WTC11 (cell line): ENCODE measurements at regions not wholly inside any gene's neighbourhood (a gene's known extent, or its start where the extent isn't known, plus 50 kb on each side); places are given as distances from the start of the nearest gene placed in this dataset.

ENCODE experiments used
- CREB1 ChIP-seq: sonication (generic); formaldehyde crosslinking; IDR thresholded peaks from 2 replicates; pipeline ENCODE4 v1.8.0; 2023; ENCODE audit warnings: mild to moderate bottlenecking, missing genetic modification reagents
- IRF2 ChIP-seq: sonication (generic); formaldehyde crosslinking; IDR thresholded peaks from 2 replicates; pipeline ENCODE4 v1.8.0; 2022; ENCODE audit warnings: low read depth, missing genetic modification reagents, borderline replicate concordance
- NFATC4 ChIP-seq: fragments of 250-450 bp; sonication (Bioruptor Pico); IDR thresholded peaks from 2 replicates; pipeline ENCODE4 v1.9.0; 2021; ENCODE audit warnings: mild to moderate bottlenecking
- NR2C2 ChIP-seq: sonication (generic); formaldehyde crosslinking; IDR thresholded peaks from 2 replicates; pipeline ENCODE4 v1.8.0; 2022; ENCODE audit warnings: mild to moderate bottlenecking, missing genetic modification reagents
- SMAD3 ChIP-seq: sonication (generic); formaldehyde crosslinking; IDR thresholded peaks from 2 replicates; pipeline ENCODE4 v1.8.0; 2022; ENCODE audit warnings: missing genetic modification reagents, mild to moderate bottlenecking, borderline replicate concordance
- SMAD4 ChIP-seq: sonication (generic); formaldehyde crosslinking; IDR thresholded peaks from 2 replicates; pipeline ENCODE4 v1.8.0; 2022; ENCODE audit warnings: mild to moderate bottlenecking, missing genetic modification reagents
- ZNF121 ChIP-seq: sonication (generic); formaldehyde crosslinking; IDR thresholded peaks from 2 replicates; pipeline ENCODE4 v1.8.0; 2023; ENCODE audit warnings: missing genetic modification reagents
- ZNF396 ChIP-seq: fragments of 250-450 bp; sonication (Bioruptor Pico); IDR thresholded peaks from 2 replicates; pipeline ENCODE4 v1.8.0; 2021; ENCODE audit warnings: mild to moderate bottlenecking, moderate library complexity, borderline replicate concordance
- TF ChIP-seq, protein P1 (sequence below): fragments of 200-600 bp; IDR thresholded peaks from 2 replicates; pipeline ENCODE4 v1.8.0; 2022; ENCODE audit warnings: antibody characterized with exemption
- TF ChIP-seq, protein P2 (sequence below): sonication (generic); formaldehyde crosslinking; IDR thresholded peaks from 2 replicates; pipeline ENCODE4 v1.8.1; 2022; ENCODE audit warnings: mild to moderate bottlenecking, missing genetic modification reagents, moderate library complexity, borderline replicate concordance
- TF ChIP-seq, protein P3 (sequence below): sonication (generic); formaldehyde crosslinking; conservative IDR thresholded peaks from 2 replicates; pipeline ENCODE4 v1.8.1; 2022; ENCODE audit warnings: mild to moderate bottlenecking, missing genetic modification reagents
- TF ChIP-seq, protein P4 (sequence below): sonication (generic); formaldehyde crosslinking; IDR thresholded peaks from 2 replicates; pipeline ENCODE4 v1.8.1; 2023; ENCODE audit warnings: mild to moderate bottlenecking, missing genetic modification reagents, moderate library complexity
- TF ChIP-seq, protein P5 (sequence below): sonication (generic); formaldehyde crosslinking; IDR thresholded peaks from 2 replicates; pipeline ENCODE4 v1.8.1; 2022; ENCODE audit warnings: low read depth, missing genetic modification reagents, borderline replicate concordance

DNA sequence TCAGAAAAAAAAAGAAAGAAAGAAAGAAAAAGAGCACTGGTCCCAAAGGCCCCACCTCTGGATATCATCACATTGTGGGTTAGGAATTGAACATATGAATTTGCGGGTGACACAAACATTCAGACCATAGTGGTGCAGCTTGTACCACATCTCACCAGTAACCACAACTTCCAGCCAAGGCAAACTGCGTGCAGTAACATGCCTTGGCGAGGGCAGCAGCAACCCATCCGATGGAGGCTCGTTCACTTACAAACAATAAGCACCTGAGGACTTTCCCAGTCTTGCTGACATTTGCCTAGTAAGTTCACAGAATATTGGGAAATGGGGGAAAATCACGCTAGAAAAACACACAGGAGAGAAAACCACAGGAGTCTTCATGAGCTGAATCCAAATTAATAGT, 508.1 kb downstream of the ZNF608 start:
- TF ChIP-seq, protein P1, sequence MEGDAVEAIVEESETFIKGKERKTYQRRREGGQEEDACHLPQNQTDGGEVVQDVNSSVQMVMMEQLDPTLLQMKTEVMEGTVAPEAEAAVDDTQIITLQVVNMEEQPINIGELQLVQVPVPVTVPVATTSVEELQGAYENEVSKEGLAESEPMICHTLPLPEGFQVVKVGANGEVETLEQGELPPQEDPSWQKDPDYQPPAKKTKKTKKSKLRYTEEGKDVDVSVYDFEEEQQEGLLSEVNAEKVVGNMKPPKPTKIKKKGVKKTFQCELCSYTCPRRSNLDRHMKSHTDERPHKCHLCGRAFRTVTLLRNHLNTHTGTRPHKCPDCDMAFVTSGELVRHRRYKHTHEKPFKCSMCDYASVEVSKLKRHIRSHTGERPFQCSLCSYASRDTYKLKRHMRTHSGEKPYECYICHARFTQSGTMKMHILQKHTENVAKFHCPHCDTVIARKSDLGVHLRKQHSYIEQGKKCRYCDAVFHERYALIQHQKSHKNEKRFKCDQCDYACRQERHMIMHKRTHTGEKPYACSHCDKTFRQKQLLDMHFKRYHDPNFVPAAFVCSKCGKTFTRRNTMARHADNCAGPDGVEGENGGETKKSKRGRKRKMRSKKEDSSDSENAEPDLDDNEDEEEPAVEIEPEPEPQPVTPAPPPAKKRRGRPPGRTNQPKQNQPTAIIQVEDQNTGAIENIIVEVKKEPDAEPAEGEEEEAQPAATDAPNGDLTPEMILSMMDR, result no peak
- TF ChIP-seq, protein P2, sequence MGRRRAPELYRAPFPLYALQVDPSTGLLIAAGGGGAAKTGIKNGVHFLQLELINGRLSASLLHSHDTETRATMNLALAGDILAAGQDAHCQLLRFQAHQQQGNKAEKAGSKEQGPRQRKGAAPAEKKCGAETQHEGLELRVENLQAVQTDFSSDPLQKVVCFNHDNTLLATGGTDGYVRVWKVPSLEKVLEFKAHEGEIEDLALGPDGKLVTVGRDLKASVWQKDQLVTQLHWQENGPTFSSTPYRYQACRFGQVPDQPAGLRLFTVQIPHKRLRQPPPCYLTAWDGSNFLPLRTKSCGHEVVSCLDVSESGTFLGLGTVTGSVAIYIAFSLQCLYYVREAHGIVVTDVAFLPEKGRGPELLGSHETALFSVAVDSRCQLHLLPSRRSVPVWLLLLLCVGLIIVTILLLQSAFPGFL, result no peak
- TF ChIP-seq, protein P3, sequence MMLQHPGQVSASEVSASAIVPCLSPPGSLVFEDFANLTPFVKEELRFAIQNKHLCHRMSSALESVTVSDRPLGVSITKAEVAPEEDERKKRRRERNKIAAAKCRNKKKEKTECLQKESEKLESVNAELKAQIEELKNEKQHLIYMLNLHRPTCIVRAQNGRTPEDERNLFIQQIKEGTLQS (CRISPR knock-in tag), result no peak
- no peak for TF ChIP-seq SMAD4 (CRISPR knock-in tag)
- TF ChIP-seq CREB1 (CRISPR knock-in tag), result no peak
- TF ChIP-seq NFATC4 (CRISPR knock-in tag), result no peak
- TF ChIP-seq NR2C2, result no peak
- no peak for TF ChIP-seq IRF2
- no peak for TF ChIP-seq ZNF396
- TF ChIP-seq, protein P4, sequence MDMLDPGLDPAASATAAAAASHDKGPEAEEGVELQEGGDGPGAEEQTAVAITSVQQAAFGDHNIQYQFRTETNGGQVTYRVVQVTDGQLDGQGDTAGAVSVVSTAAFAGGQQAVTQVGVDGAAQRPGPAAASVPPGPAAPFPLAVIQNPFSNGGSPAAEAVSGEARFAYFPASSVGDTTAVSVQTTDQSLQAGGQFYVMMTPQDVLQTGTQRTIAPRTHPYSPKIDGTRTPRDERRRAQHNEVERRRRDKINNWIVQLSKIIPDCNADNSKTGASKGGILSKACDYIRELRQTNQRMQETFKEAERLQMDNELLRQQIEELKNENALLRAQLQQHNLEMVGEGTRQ, result no peak
- TF ChIP-seq, protein P5, sequence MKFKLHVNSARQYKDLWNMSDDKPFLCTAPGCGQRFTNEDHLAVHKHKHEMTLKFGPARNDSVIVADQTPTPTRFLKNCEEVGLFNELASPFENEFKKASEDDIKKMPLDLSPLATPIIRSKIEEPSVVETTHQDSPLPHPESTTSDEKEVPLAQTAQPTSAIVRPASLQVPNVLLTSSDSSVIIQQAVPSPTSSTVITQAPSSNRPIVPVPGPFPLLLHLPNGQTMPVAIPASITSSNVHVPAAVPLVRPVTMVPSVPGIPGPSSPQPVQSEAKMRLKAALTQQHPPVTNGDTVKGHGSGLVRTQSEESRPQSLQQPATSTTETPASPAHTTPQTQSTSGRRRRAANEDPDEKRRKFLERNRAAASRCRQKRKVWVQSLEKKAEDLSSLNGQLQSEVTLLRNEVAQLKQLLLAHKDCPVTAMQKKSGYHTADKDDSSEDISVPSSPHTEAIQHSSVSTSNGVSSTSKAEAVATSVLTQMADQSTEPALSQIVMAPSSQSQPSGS (CRISPR knock-in tag), result no peak
- no peak for TF ChIP-seq SMAD3 (CRISPR knock-in tag)
- no peak for TF ChIP-seq ZNF121 (CRISPR knock-in tag)
